Astrocyte of the spinal cord (primary cell): ENCODE measurements at regions not wholly inside any gene's neighbourhood (a gene's known extent, or its start where the extent isn't known, plus 50 kb on each side); places are given as distances from the start of the nearest gene placed in this dataset.

Experiments
- DNase-seq: peaks from one replicate; pipeline ENCODE4 v3.0.0; 2011; ENCODE audit warnings: low read depth, low spot score
- H3K4me3 ChIP-seq: 2 replicates; pipeline ENCODE4 v1.5.1; 2011; ENCODE audit warnings: low read depth, mild to moderate bottlenecking, low read length, moderate library complexity
- in situ Hi-C: cut with HindIII; loops from 2 replicates; pipeline ENCODE4 v1.10.0; 2017; ENCODE audit warnings: low sequenced_read_pairs
- TF ChIP-seq, protein P1 (sequence below): IDR thresholded peaks from 2 replicates; pipeline ENCODE4 v1.5.1; 2012; ENCODE audit warnings: low read depth, mild to moderate bottlenecking, low read length, inconsistent platforms

DNA sequence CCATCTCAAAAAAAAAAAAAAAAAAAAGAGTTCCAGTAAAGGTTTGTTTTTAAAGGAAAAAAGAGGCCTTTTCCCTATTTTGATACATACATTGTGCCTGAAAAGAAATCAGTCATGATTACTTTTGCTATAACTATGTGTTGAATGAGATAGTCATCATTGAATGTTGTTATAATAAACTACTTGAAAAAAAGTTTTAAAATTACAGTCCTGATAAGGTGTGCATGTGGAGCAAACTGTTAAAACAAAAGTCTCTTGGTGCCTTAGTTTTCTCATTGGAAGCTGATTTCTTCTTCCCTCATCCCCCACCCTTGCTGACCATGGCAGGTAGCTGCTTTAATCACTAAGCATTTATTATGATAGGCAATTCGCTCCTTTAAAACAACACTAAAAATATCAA lies 172.3 kb upstream of the TBCA start:
- TF ChIP-seq, protein P1, sequence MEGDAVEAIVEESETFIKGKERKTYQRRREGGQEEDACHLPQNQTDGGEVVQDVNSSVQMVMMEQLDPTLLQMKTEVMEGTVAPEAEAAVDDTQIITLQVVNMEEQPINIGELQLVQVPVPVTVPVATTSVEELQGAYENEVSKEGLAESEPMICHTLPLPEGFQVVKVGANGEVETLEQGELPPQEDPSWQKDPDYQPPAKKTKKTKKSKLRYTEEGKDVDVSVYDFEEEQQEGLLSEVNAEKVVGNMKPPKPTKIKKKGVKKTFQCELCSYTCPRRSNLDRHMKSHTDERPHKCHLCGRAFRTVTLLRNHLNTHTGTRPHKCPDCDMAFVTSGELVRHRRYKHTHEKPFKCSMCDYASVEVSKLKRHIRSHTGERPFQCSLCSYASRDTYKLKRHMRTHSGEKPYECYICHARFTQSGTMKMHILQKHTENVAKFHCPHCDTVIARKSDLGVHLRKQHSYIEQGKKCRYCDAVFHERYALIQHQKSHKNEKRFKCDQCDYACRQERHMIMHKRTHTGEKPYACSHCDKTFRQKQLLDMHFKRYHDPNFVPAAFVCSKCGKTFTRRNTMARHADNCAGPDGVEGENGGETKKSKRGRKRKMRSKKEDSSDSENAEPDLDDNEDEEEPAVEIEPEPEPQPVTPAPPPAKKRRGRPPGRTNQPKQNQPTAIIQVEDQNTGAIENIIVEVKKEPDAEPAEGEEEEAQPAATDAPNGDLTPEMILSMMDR = no peak
- DNase-seq = no peak
- in situ Hi-C loops = no loop called here
- no peak overlapping the region for H3K4me3 ChIP-seq

DNA sequence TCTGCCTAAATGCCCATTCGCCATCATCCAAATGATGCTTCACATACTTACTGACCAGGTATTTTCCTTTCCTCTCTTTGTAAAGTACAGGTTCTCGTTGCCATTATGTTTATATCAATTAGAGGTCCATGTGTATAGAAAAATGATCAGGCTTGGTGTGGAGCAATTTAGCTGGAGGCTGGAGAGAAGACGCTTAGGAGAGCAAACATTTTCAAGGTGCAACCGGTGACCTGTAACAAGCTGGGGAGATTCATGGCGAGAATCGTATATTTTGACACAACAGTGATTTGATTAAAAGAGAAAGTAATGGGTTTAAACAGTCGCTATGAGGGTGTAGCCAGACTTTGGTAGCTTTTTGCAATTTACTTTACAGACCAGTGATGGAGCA lies 170.9 kb upstream of the TBCA start:
- in situ Hi-C loops = no loop called here
- TF ChIP-seq, protein P1 = no peak

DNA sequence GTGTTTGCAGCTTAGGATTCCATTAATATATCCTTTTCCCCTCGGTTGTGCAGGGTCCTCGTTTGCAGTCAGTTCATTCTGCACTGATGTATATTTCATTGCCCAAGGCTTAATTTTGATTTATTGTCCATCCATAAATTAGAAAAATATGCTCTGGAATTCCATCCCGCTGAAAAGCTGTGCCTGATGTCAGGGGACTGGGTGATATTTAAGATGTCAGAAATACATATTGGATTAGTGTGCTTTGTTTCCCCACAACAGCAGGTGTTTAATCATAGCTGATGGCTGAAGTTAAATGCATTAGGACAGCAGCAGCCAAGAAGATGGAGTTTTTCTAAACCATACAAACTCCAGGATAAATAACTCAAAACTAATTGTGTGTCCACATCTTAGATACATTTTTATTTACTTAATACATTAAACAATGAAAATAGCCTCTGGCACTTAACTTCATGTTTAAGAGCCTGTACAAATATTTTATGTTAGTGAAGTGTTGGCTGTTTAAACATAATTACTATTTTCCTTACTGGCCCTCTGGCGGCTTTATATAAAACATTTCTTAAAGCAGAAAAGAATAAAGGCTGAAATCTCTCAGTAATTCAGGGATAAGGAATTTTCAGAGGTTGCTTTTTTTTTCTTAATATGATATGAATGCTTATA lies 170.4 kb upstream of the TBCA start:
- no peak overlapping the region for H3K4me3 ChIP-seq
- in situ Hi-C loops = no loop called here
- no peak for DNase-seq
- TF ChIP-seq, protein P1 = no peak

More for the DNA sequence above, 170.9 kb upstream of the TBCA start:
- no peak for DNase-seq
- no peak overlapping the region for H3K4me3 ChIP-seq

DNA sequence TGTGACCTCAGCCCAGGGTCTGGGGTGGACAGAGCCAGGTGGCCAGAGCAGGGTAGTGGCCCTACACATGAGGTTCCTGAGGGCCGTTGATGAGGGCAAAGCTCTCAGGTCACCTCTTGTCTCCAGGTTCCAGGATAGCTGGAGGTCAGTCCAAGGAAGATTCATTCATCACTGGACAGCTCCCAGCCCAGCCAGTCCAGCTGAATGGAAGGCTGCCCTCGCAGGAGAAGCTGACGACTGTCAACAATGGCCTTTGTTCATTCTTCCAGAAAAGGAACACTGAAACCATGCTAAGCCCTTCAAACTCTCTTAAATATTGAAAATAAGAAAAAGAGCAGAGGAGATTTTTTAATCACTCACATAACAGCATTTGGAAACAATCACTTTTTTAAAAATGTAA lies 169.7 kb upstream of the TBCA start:
- no peak overlapping the region for H3K4me3 ChIP-seq
- TF ChIP-seq, protein P1 = no peak
- DNase-seq = no peak
- in situ Hi-C loops = no loop called here

DNA sequence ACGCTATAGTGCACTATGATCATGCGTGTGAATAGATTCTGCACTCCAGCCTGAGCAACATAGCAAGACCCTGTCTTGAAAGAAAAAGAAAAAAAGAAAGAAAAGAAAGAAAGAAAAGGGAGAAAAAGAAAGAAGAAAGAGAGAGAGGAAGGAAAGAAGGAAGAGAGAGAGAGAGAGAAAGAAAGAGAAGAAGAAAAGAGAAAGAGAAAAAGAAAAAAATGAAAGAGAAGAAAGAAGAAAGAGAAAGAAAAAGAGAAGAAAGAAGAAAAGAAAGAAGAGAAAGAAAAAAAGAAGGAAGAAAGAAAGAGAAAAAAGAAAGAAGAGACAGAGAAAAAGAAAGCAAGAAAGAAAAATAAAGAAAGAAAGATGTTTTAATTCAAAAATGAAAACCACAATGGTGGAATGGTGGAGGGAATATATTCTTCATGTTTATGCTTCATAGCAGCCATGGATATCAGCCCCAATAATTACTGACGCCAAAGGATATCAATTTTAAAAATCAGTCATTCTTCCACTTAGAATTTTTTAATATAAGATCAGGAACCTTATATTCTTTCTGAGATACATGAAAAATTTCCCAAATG lies 168.7 kb upstream of the TBCA start:
- TF ChIP-seq, protein P1 = no peak
- no peak overlapping the region for H3K4me3 ChIP-seq
- DNase-seq = no peak
- in situ Hi-C loops = no loop called here

DNA sequence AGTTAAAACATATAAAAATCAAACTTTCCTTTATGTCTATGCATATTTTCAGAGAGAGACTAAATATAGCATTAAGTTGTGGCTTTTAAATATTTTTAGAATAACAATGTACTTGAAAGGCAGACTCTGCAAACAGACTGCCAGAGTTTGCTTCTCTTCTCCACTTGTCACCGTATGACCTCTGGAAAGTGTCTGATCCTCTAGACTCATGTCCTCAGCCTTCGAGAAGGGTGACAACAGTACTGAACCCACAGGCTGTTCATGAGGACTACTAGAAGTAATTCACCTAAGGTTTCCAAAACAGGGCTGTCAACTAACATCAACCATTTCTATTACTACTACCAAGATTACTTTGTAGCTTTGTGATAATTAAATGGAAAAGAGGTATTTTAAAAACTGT lies 167.7 kb upstream of the TBCA start:
- DNase-seq = no peak
- in situ Hi-C loops = no loop called here
- no peak overlapping the region for H3K4me3 ChIP-seq
- TF ChIP-seq, protein P1 = no peak
